GM21717 (cell line): ENCODE measurements at regions not wholly inside any gene's neighbourhood (a gene's known extent, or its start where the extent isn't known, plus 50 kb on each side); places are given as distances from the start of the nearest gene placed in this dataset.
A peak's percentile ranks its signal among the peaks of the same experiment; 100 is the strongest.

Experiments used
- ATAC-seq: cut with Tn5 transposase; IDR thresholded peaks from one replicate; pipeline ENCODE4 v1.9.1; 2021; ENCODE audit warnings: mild to moderate bottlenecking, moderate library complexity; ENCODE audit not compliant: unreplicated experiment

DNA sequence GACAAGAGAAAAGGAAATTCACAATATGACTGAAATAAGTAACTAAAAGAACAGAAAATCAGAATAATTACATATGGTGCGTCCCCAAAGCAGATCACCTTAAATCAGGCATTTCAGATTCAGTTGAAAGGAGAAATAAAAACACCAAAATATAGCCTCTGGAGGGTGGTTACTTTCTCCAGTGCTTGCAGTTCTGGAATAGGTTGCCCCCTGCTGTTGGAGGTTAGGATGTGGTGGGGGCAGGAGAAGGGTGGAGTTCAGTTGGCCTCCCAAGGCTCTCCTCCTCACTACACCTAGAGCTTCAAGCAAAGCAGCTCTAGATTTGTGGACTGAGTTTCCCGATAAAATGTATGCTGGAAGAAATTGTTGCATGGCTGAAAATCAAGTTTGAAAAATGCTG, 338.2 kb upstream of the TLE4 start:
- ATAC-seq, result peak; percentile 79

DNA sequence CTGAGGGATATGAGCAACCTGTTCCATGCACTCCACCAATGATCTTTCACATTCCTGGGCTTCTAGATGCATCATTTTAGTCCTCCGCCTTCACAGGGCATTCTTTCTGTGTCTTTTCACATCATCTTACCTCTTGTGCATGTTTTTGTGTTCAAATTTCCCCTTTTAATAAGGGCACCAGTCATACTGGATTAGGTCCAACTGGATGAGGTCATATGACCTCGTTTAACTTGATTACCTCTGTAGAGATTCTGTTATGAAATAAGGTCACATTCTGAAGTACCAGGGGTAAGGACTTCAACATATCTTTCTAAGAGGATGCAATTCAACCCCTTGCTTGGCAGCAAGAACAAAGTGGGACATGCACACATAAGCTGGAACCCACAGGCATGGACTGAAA, 335.3 kb upstream of the TLE4 start:
- no peak for ATAC-seq

DNA sequence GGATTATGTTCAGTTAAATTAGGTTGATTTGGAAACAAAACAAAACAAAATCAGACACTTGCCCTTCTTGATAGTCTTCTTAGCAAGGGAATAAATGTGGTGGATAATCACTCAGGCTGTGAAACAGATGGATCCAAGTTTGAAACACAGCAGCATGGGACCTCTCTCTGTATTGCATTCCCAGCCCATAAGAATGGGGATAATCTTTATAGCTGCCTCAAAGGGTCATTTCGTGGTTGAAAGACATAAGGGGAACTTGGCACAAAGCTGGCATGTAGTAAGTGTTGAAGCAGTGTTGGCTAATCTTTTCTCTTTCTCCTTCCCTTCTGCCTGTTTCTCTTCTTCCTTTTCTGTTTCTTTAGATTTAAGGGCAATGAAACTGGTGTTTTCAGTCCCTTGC, 333.9 kb upstream of the TLE4 start:
- no peak for ATAC-seq

DNA sequence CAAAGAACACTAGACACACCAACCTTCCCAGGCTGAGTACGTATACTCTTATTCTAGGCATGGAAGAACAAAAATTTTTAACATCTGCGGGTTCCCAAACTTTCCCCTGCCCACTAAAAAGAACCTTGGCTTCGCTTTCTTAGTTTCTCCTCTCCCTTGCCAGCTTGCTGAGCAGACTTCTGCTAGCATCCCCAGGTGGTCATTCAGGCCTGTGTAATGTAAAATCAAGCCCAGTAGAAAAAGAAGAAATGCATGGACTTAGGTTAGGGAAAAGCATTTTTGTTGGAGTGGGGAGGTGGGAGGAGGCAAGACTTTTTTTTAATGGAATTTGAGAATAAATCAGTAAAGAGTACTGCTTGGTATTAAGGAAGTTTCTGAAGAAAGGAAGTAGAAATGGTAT, 331.0 kb upstream of the TLE4 start:
- ATAC-seq, result no peak

DNA sequence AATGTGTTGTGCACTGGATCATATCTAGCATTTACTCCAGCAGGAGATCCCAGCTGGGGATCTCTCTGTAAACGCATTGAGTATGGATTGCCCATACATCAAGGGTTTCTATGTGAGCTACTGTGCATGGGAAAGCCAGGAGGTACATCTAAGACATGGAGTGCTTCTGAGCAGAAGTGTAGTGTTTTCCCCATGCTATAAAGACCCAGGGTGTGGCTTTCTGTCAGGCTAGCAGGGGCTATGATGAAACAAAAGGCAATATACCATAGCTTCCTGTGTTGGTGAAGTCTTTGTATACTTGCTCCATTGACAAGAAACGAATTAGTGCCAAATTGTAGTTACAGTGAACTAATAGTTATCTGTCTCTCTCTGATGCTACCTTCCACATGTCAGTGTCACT, 329.3 kb upstream of the TLE4 start:
- ATAC-seq, result no peak

DNA sequence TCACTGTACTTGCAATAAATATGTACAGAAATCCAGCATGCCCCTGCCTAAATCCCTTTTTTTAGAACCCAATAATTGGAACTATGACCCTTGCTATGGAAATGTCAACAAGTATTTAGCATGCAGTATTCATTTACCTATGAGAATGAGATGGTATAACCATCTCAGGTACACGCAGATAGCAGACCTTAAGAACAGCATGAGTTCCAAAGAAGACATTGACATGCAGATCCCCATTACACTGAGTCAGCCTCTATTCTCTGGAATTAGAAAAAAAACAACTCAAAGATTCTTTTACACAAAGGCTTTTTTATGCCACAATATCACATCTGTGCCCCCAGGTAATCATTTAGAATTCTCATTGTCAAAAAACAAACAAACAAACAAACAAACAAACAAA, 325.6 kb upstream of the TLE4 start:
- no peak for ATAC-seq

DNA sequence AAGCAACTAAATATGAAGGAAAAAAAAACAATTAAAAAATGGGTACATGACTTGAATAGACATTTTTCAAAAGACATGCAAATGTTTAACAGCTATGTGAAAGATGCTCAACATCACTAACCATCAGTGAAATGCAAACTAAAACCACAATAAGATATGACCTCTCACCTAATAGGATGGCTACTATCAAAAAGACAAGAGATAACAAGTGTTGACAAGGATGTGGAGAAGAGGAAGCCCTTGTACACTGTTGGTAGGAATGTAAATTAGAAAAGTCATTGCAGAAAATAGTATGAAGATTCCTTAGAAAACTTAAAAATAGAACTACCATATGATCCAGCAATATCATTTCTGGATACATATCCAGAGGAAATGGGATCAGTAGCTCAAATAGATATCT, 324.7 kb upstream of the TLE4 start:
- ATAC-seq, result no peak

DNA sequence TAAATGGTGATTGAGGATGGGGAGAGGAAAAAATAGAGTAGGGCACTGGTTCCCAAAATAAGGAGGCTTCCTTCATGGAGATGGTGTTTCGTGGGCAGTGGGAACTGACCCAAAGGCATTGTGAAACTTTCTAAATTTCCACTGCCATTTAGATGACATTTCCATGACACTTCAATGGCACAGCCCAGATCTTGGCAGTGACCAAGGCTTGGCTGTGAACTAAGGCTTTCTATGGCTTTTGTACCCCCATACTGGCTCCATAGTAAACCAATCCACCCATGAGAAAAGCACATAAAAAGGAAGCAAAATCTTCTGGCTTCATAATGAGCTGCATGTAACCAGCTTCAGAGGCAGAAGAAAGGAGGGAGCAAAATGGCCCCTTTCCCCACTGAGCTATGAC, 321.0 kb upstream of the TLE4 start:
- no peak for ATAC-seq

DNA sequence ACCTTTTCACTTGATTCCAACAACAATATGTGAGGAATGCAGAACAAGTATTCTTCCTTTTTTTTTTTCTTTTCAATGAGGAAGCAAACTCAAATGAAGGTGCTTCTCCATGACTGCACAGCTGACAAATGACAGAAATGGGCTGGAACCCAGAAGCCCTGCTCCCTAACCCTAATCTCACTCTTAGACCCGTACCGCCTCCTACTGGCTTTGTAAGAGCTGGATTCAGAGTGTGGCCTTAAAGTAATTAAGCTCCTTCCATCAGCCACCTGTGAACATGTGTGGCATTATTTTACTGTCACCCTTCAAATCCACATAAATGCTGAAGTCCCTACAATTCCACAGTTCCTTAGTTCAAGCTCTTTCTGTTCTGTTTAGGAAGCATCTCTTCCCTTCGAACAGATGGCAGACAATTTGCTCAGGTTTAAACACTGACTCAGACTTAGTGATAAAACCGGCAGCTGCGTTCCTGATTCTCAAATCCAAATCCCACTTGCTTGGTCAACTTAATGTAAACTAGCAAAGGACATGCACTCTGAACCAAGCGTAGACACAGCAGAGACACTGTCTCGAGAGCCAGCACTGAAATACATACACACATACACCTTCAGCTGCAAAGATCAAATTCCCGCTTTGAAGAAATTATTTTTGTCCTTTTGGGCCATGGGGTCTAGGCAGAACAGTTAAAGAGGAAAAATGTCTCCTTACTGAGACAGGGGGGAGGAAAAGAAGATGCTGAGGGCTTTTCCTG, 316.7 kb upstream of the TLE4 start:
- ATAC-seq, result no peak

DNA sequence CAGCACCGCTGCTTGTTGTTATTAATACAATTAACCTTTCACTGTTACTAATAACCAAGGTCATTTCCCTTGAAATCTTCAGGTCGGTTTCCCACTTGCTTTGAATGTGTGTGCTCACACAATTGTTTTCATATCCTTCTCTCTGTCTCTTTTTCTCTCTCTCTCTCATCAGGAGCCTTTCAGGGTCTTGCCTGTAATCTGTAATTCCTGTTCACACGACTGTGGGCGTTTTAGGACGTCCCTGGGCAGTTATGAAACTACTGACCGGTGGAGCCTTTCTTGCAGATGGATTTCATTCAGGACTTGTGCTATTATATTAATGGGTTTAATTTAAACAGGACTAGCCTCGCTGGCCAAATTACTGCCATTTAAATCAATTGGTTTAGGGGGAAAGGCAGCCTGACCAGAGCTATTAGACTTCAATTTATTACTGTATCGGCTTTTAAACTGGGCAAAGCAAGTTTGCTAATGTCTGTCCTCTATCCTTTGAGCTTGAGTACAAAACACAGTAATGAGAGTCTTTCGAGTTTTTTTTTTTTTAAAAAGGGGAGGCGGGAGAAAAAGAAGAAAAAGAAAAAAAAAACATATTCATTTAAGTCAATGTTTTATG, 316.0 kb upstream of the TLE4 start:
- no peak for ATAC-seq

DNA sequence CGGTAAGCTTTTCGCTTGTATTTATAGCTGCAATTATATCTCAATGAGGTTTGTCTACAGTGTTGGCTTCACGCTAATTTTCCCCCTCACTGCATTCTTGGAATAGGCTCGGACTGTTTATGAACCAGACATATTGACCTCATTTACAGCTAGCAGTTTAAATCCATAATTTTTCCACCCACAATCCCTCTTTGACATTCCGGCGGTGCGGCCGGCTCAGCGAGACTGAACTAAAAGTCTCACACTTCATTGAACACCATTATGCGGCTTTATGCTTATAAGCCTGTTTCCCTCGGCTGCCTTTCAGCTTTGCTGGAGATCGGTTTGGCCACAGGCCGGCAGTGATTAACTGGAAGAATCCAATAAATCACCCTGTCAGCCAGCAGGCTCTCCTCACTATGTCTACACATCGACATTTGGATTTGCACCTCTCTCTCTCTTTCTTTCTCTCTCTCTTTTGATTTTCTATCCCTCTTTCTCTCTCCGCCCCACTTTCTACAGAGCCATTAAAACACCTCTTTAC, 315.0 kb upstream of the TLE4 start:
- ATAC-seq, result no peak

DNA sequence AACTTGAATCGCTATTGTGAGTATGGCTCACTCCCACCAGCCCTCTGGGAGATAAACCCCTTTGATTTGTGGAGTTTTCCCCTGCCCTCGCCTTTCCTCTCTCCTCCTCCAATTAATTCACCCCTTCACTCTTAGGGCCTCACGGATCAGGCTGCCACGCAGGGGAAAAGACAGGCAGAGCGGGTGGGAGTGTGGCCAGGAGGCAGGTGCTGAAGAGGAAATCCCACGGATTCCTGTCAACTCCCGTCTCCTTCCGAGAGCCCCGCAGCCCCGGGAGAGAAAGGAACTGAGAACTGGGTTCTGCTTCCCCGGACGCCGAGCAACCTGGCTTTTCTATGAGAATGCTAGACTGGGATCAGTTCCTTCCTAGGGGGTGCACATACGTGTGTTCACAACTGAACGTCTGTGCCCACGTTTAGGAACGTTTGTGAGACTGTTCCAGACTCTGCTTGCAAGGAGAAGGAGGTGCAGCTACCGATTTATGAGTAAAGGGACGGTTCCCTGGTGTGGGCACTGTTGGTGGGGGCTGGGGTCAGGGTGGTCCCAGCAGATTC, 314.5 kb upstream of the TLE4 start:
- ATAC-seq, result no peak

DNA sequence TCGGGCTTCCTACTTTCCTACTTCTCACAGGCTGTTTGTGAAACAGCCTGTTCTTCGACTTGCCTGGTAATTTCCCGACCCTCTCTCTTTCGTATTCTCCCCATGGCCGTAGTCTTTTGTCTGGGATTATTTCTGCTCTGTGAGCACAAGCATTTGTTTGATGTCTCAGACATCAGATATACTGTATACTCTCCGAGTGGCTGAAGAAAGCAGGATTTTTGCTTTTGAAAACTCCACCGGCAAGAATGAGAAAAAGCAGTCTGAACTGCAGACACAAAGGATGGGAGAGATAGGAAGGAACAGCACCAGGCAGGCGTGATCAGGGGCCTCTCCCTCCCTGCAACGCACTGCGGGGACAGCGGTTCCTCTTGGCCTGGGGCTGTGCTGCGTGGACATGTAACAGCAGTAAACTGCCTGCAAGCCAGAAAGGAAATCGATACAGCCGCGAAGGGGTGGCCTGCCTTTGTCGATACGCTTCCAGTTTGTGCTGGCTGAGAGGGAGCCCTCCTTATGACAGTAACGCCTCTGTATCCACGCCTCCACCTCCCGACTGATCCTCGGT, 313.9 kb upstream of the TLE4 start:
- ATAC-seq, result no peak

DNA sequence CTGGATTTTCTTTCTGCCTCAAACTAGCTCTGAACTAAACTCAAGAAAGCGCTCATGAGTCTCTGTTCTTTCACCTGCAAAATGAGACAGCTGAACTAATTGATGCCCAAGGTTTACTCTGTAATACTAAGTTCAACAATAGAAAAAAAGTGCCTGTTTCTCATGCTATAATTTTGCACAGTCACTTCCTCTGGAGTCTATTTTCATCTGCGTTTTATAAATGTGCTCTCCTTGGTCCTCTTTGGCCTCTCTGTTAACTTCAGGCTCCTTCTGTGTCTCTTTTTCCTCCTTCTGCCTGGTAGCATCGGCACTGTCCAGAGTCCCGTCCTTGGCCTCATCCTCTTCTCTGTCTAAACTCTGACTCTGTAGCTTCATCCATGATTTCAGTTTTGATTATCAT, 311.9 kb upstream of the TLE4 start:
- no peak for ATAC-seq

DNA sequence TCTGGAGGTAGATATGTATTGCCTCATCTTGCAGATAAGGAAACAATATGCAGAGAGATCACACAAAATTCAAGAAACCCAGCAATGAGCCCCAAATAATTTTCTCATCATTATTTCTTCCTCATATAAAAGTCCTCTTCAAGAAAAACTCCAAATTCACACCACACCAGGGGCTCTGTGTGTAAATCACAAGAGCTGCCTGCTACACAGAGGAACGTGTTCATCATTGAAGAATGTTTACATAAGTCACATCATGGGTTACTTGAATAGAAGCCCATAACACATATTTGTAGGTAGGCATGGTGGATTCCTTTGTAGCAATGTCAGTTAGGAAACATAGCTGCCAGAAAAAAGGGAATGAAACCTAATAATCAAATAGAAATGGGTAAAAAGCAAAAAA, 308.1 kb upstream of the TLE4 start:
- no peak for ATAC-seq

DNA sequence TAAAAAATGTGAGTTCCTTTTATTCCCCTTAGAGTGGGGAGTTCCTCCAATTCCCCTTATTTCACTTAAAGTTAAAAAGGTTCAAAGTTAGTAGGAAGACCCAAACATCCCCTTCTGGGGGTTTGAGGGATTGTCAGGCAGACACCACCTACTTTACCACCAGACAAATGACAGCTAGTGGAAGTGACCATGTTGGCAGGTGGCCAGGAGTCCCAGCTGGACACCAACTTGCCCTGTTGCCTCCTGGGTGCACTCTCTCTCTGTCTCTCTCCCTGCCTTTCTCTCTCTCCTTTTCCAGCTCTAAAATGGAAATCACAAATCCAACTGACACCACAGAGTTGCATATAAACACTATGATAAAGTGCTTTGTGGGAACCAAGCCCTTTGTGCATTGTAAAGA, 307.7 kb upstream of the TLE4 start:
- no peak for ATAC-seq

DNA sequence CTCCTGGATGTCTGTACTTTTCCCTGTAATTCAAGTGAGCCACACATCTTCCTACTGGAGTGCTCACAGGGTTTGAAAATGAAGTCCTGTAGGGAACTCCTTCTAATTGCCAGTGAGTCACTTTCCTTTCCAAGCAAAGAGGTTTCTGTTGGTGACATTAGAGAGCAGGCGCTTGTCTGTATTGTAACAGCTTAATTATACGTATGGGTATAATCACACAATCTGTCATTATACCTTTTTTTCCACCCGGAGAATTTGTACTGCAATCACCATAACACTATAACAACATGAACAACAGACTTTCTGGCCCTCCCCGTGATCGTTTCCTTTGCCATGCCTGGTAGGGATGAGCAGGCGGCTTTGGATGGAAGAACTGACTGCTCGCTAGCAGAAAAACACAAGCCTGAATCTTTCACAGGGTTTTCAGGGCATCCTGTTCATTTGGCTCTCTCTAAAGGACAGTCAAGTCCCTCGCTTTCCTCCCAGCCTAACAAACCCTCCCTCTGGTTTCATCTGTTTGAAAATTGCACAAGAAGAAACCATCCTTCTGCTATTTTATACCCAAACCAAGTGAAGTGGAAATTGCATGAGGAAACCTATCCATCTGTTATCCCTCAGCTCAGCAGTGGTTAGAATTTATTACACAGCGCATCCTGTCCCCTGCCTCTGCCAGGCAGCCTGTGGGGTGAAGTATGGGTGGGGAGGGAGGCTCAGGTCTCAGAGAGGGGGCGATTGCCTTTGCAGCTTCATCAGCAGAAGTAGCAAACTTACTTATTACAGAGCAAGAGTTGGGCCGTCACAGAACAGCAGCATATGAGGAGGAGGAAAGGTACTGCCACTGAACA, 307.0 kb upstream of the TLE4 start:
- ATAC-seq, result no peak

DNA sequence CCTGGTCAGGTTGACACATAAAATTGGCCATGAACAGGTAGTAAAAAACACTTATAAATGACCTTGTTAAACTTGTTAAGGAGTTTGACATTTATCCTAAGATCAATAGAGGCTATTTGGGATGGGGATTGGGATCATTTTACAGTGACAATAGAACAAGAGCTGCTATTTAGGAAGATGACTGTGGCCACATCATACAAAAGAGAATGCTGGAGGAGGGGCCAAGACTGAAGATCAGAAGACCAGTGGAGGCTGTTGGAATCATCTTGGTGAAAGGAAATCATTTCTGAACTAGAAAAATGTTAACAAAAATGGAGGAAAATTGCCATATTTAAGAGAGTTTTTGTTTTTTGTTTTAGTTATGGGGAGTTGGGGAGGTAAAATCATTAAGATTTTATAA, 304.8 kb upstream of the TLE4 start:
- ATAC-seq, result no peak

DNA sequence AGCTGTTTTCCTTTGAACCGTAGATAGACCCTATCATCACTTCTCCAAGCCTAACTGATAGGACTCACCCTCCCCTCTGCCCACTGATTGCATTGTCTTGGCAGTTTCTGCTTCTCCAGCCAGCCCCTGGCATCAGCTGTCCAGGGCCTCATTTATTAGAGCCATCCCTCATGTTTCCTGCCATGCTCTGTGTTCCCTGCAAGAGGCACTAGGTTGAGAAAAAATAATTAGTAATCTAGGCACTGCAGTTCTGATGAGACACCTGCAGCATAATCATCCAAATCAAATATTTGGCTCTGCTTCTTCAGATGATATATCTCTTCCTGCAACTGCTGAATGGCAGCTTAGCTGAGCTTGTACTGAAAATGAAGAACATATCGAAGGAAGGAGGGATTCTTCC, 303.0 kb upstream of the TLE4 start:
- no peak for ATAC-seq

DNA sequence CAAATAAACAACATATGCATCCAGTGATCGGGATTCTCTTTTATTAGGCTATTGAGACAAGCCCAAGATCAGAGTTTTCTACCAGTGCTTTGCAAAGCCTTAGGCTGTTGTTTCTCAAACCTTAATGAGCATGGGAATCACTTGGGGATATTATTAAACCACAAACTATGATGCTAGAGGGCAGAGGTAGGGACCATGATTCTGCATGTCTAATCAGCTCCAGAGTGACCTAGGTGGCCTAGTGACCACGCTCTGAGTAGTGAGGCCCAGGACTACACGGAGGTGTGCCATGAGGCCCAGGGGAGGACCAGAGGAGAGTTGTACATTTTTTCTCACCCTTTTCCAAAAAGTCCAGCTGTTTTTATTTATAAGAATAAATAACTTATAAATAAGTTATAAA, 298.5 kb upstream of the TLE4 start:
- no peak for ATAC-seq

DNA sequence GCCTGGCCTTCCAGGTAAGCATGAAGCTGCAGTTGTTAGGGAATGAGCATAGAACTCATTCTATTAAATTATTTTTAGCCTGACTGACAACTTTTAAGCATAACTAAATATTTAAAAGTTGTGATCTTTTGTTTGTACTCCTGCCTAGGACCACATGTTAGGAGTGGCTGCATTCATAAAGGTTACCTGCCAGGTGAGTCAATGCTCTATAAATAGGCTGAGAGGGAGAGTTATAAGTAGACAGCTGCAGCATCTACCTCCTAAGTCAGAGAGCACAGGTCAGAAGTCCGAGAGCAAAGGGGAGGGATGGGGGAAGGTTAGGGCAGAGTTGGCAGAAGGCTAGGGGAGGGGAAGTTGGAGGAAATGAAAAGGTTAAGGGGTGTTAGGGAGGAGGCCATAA, 292.4 kb upstream of the TLE4 start:
- no peak for ATAC-seq
